Neural progenitor cell (in vitro differentiated cells): ENCODE measurements at regions not wholly inside any gene's neighbourhood (a gene's known extent, or its start where the extent isn't known, plus 50 kb on each side); places are given as distances from the start of the nearest gene placed in this dataset.

Experiments used
- DNase-seq: peaks from one replicate; pipeline ENCODE4 v3.0.0-alpha.2; 2016; ENCODE audit warnings: low spot score
- H2AFZ ChIP-seq: fragments of 200-600 bp; sonication (generic); replicated peaks from 2 replicates; pipeline ENCODE4 v1.6.1; 2016; ENCODE audit warnings: antibody characterized with exemption
- H3F3A ChIP-seq: fragments of 200-600 bp; sonication (generic); 2 replicates; pipeline ENCODE4 v1.6.1; 2016; ENCODE audit warnings: antibody characterized with exemption, low read depth
- H3K27ac ChIP-seq: fragments of 200-600 bp; sonication (generic); 2 replicates; pipeline ENCODE4 v1.5.1; 2016; ENCODE audit warnings: mild to moderate bottlenecking
- H3K27me3 ChIP-seq: fragments of 200-600 bp; sonication (generic); 2 replicates; pipeline ENCODE4 v1.6.1; 2016; ENCODE audit warnings: mild to moderate bottlenecking, moderate library complexity
- H3K36me3 ChIP-seq: fragments of 200-600 bp; sonication (generic); 2 replicates; pipeline ENCODE4 v1.5.1; 2016
- H3K4me1 ChIP-seq: fragments of 200-600 bp; sonication (generic); 2 replicates; pipeline ENCODE4 v1.6.1; 2016; ENCODE audit warnings: mixed run types
- H3K4me2 ChIP-seq: fragments of 200-600 bp; sonication (generic); 2 replicates; pipeline ENCODE4 v1.6.1; 2016
- H3K4me3 ChIP-seq: fragments of 200-600 bp; sonication (generic); 2 replicates; pipeline ENCODE4 v1.5.1; 2016
- H3K79me2 ChIP-seq: fragments of 200-600 bp; sonication (generic); 2 replicates; pipeline ENCODE4 v1.6.1; 2016; ENCODE audit warnings: low read depth
- H3K9ac ChIP-seq: fragments of 200-600 bp; sonication (generic); 2 replicates; pipeline ENCODE4 v1.6.1; 2016
- H3K9me3 ChIP-seq: fragments of 200-600 bp; sonication (generic); 2 replicates; pipeline ENCODE4 v1.5.1; 2016; ENCODE audit warnings: low read depth
- H4K20me1 ChIP-seq: fragments of 200-600 bp; sonication (generic); 2 replicates; pipeline ENCODE4 v1.6.1; 2016; ENCODE audit warnings: low read depth
- H3K27ac Mint-ChIP-seq: 3 replicates; pipeline ENCODE4 v1.8.0; 2021; ENCODE audit warnings: mixed read lengths
- H3K27me3 Mint-ChIP-seq: 2 replicates; pipeline ENCODE4 v1.8.0; 2022; ENCODE audit warnings: low read depth, mild to moderate bottlenecking, inconsistent platforms, moderate library complexity, mixed read lengths; ENCODE audit not compliant: insufficient read depth
- H3K36me3 Mint-ChIP-seq: 3 replicates; pipeline ENCODE4 v1.8.0; 2021; ENCODE audit warnings: mixed read lengths
- H3K4me1 Mint-ChIP-seq: 3 replicates; pipeline ENCODE4 v1.8.0; 2021; ENCODE audit warnings: mixed read lengths
- H3K4me3 Mint-ChIP-seq: 3 replicates; pipeline ENCODE4 v1.8.0; 2021; ENCODE audit warnings: mild to moderate bottlenecking, moderate library complexity, mixed read lengths
- H3K9me3 Mint-ChIP-seq: 3 replicates; pipeline ENCODE4 v1.8.0; 2020; ENCODE audit warnings: mixed read lengths
- CTCF ChIP-seq: fragments of 200-600 bp; sonication (generic); IDR thresholded peaks from 2 replicates; pipeline ENCODE4 v1.5.1; 2017; ENCODE audit warnings: antibody characterized with exemption, mild to moderate bottlenecking
- EZH2 ChIP-seq: fragments of 200-600 bp; sonication (generic); IDR thresholded peaks from 2 replicates; pipeline ENCODE4 v1.6.1; 2017; ENCODE audit warnings: antibody characterized with exemption, mild to moderate bottlenecking, moderate library complexity
- EZH2phosphoT487 ChIP-seq: fragments of 200-600 bp; sonication (generic); IDR thresholded peaks from 2 replicates; pipeline ENCODE4 v1.6.1; 2017; ENCODE audit warnings: antibody characterized with exemption

GRCh38 chr3:135392151-135392550 lies 573.4 kb upstream of the PPP2R3A start:
- no peaks in the 10 kb centered on the region for H4K20me1 ChIP-seq
- H3K4me3 ChIP-seq: no peak overlapping the region
- H3K36me3 ChIP-seq: no peaks in the 10 kb centered on the region
- H3K9me3 ChIP-seq: peaks cover 8% of the 10 kb centered on the region
- H3K4me1 ChIP-seq: no peaks in the 10 kb centered on the region
- Mint-ChIP-seq H3K4me3 (no peak overlapping the region), H3K9me3 (peaks cover 17% of the 10 kb centered on the region), H3K27me3 (peaks cover 9% of the 10 kb centered on the region), H3K4me1 (peaks cover 9% of the 10 kb centered on the region), H3K27ac (no peak overlapping the region), H3K36me3 (no peaks in the 10 kb centered on the region)
- H3K79me2 ChIP-seq: no peaks in the 10 kb centered on the region
- no peak overlapping the region for H3K9ac ChIP-seq
- TF ChIP-seq EZH2 (no peak), EZH2phosphoT487 (no peak), CTCF (no peak)
- no peak overlapping the region for H3K4me2 ChIP-seq
- no peak overlapping the region for H3K27ac ChIP-seq
- H3K27me3 ChIP-seq: no peaks in the 10 kb centered on the region
- peaks cover 5% of the 10 kb centered on the region for H3F3A ChIP-seq
- no peak for DNase-seq
- no peak overlapping the region for H2AFZ ChIP-seq

- no peak for TF ChIP-seq CTCF
- no peak for TF ChIP-seq EZH2
- TF ChIP-seq EZH2phosphoT487: no peak
- H3K9me3 Mint-ChIP-seq: peaks cover 19% of the 10 kb centered on the region
- H3K4me3 Mint-ChIP-seq: no peak overlapping the region
- H3K4me1 Mint-ChIP-seq: peaks cover 9% of the 10 kb centered on the region
- no peak for DNase-seq
- Histone ChIP-seq H3K36me3 (no peaks in the 10 kb centered on the region), H3K4me1 (no peaks in the 10 kb centered on the region), H3K9ac (no peak overlapping the region), H3K79me2 (no peaks in the 10 kb centered on the region), H3F3A (peaks cover 5% of the 10 kb centered on the region), H3K4me2 (no peak overlapping the region), H3K4me3 (no peak overlapping the region), H4K20me1 (no peaks in the 10 kb centered on the region), H3K27me3 (no peaks in the 10 kb centered on the region), H3K9me3 (peaks cover 8% of the 10 kb centered on the region), H2AFZ (no peak overlapping the region), H3K27ac (no peak overlapping the region)
- no peak overlapping the region for H3K27ac Mint-ChIP-seq
- H3K27me3 Mint-ChIP-seq: peaks cover 9% of the 10 kb centered on the region
- H3K36me3 Mint-ChIP-seq: no peaks in the 10 kb centered on the region
These were observed 572.4 kb upstream of the PPP2R3A start for GRCh38 chr3:135393159-135393558.

- Histone ChIP-seq H3K4me1 (no peaks in the 10 kb centered on the region), H2AFZ (no peak overlapping the region), H3K9me3 (peaks cover 8% of the 10 kb centered on the region), H3K9ac (no peak overlapping the region), H3K27me3 (no peaks in the 10 kb centered on the region), H3F3A (peaks cover 5% of the 10 kb centered on the region), H3K4me2 (no peak overlapping the region), H4K20me1 (no peaks in the 10 kb centered on the region), H3K79me2 (no peaks in the 10 kb centered on the region), H3K36me3 (no peaks in the 10 kb centered on the region), H3K4me3 (no peak overlapping the region), H3K27ac (no peak overlapping the region)
- no peak overlapping the region for H3K27ac Mint-ChIP-seq
- peaks cover 9% of the 10 kb centered on the region for H3K4me1 Mint-ChIP-seq
- TF ChIP-seq EZH2phosphoT487: no peak
- no peak for TF ChIP-seq EZH2
- no peak for TF ChIP-seq CTCF
- no peaks in the 10 kb centered on the region for H3K36me3 Mint-ChIP-seq
- no peak for DNase-seq
- peaks cover 8% of the 10 kb centered on the region for H3K27me3 Mint-ChIP-seq
- no peak overlapping the region for H3K4me3 Mint-ChIP-seq
- peaks cover 21% of the 10 kb centered on the region for H3K9me3 Mint-ChIP-seq
These were observed 571.5 kb upstream of the PPP2R3A start for GRCh38 chr3:135393898-135394525.
